Heart right ventricle (tissue), 16 donors: ENCODE measurements at regions not wholly inside any gene's neighbourhood (a gene's known extent, or its start where the extent isn't known, plus 50 kb on each side); places are given as distances from the start of the nearest gene placed in this dataset.

Experiments used
- ATAC-seq, 8 donors: fragments of 200-7000 bp; cut with Tn5 transposase; one replicate each; pipeline ENCODE4 v1.9.1; 2020; ENCODE audit warnings: mild to moderate bottlenecking in 8 of 8, moderate library complexity in 8 of 8, moderate number of reproducible peaks in 1 of 8
- DNase-seq, 2 donors: peaks; one replicate each; pipeline ENCODE4 v3.0.0-alpha.2; 2020
- H3K27ac ChIP-seq, 10 donors: fragments of 200-600 bp; sonication (generic) in 2 of 10; one replicate each; pipeline versions ENCODE4 v1.5.0 to v1.8.0; 2020 to 2022; ENCODE audit warnings: mild to moderate bottlenecking in 3 of 10
- H3K27me3 ChIP-seq, 7 donors: fragments of 200-600 bp; one replicate each; pipeline ENCODE4 v1.8.0; 2021 to 2022; ENCODE audit warnings: mild to moderate bottlenecking in 2 of 7
- H3K36me3 ChIP-seq, 9 donors: fragments of 200-600 bp; sonication (generic) in 1 of 9; one replicate each; pipeline versions ENCODE4 v1.5.0 to v1.8.0; 2020 to 2022; ENCODE audit warnings: mild to moderate bottlenecking in 2 of 9
- H3K4me1 ChIP-seq, 9 donors: fragments of 200-600 bp; sonication (generic) in 1 of 9; one replicate each; pipeline versions ENCODE4 v1.5.0 to v1.8.0; 2020 to 2022; ENCODE audit warnings: mild to moderate bottlenecking in 4 of 9
- H3K4me3 ChIP-seq, 10 donors: fragments of 200-600 bp; sonication (generic) in 2 of 10; one replicate each; pipeline versions ENCODE4 v1.5.0 to v1.8.0; 2020 to 2022; ENCODE audit warnings: mild to moderate bottlenecking in 7 of 10, moderate library complexity in 2 of 10
- H3K9me3 ChIP-seq, 11 donors: fragments of 200-600 bp in 10 of 11; sonication (generic) in 2 of 11; one replicate each; pipeline versions ENCODE4 v1.5.0 to v1.8.0; 2013 to 2022; ENCODE audit warnings: mild to moderate bottlenecking in 2 of 11, control low read depth in 1 of 11, moderate library complexity in 1 of 11
- WGBS, 2 donors: extraction: QIAGEN DNeasy Blood & Tissue Kit; methylation state at CpG; one replicate each; pipeline ENCODE4 v1.1.7; 2013; ENCODE audit warnings: inconsistent platforms in 1 of 2; 5-methylcytosine and 5-hydroxymethylcytosine counted together
- intact Hi-C, 10 donors: fragments of 100-400 bp; cut with DNase I; formaldehyde crosslinking; loops; one replicate each; pipeline versions ENCODE4 v1.11.1 to v1.14.2; 2022
- TF ChIP-seq, protein P1 (sequence below), 9 donors: fragments of 200-600 bp; sonication (generic) in 2 of 9; IDR thresholded peaks; one replicate each; pipeline versions ENCODE4 v1.5.0 to v1.8.0; 2021 to 2022; ENCODE audit warnings: antibody characterized with exemption in 9 of 9, mild to moderate bottlenecking in 5 of 9, moderate library complexity in 1 of 9
- donor health status: Arrhythmogenic right ventricular cardiomyopathy.
- donor health status: ischemic (EF 13 %, LVEDD 7.1; RV severe dilation, severe dysfunction).
- donor health status: healthy with polysubstance abuse.
- donor health status: DM: no; HTN: yes; CAD: no.
- donor health status: DM: no; HTN: no; CAD: no.
- donor health status: ischemic (EF 25% LVEDD 6.9; RV normal size, moderate dysfunction).
- donor health status: ischemic (EF 25% LVEDD 5.7; RV mildly dilated, moderate dysfunction).
- donor health status: healthy.
- donor health status: DM: yes; HTN: yes; CAD: no.
- donor health status: Ischemic cardiomyopathy.
- donor health status: ischemic (EF 35%, LVEDD 5.7; RV mildly dilated, moderate dysfunction).
- donor health status: nonischemic (EF 11% LVEDD 7.7; RV severe dilation, severe dysfunction).
- donor health status: DM: yes; HTN: yes; CAD: no.
- donor health status: PGD.
- donor health status: ischemic (EF 29% LVEDD 5.4; RV normal size, mild dysfunction).
- donor health status: nonischemic (EF 23%, LVEDD 6.1; RV moderate dilation, normal function).

DNA sequence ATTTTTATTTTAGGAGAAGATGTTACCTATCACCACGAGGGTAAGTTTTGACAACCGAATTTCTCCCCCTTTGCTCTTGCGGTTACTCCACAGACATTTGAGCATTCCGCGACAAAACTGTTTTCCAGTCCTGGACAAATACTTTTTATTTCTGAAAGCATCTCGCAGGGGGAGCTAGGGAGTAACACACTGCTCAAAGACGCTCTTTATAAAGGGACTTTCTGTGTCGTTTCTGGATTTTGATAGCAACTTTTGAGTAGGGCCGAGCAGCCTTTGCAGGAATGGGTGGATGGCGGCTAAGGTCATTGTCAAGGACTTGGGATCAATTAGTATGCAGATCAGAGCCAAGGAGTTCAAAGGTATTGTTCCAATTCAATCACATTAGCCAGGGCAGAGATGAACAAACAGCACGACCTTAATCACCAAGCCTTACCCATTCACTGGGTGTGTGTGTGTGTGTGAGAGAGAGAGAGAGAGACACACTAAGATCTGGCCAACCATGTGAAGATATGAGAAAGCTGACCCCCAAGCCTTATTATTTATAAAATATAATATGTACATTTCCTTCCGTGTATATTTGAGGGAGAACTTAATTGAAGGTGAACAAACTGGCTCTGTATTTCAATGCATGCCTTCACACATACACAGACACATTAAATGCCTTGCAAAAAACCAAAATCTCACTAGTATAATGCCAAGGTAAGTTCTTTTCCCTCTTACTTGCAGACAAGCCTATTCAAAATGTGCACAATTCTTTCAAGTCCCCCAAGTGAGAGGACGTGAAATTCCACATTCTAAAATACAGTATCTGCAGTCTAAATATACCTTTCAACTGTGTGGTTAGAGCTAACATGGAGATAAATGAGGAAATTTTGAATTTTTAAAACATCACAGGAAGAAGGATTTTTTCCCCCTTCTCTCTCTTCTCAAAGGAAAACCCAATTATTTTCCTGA is 613.8 kb downstream of the VRK1 start:
- no peak overlapping the region for H3K4me3 ChIP-seq
- intact Hi-C loops = no loop called here
- H3K36me3 ChIP-seq = no peaks in the 10 kb centered on the region
- TF ChIP-seq, protein P1, sequence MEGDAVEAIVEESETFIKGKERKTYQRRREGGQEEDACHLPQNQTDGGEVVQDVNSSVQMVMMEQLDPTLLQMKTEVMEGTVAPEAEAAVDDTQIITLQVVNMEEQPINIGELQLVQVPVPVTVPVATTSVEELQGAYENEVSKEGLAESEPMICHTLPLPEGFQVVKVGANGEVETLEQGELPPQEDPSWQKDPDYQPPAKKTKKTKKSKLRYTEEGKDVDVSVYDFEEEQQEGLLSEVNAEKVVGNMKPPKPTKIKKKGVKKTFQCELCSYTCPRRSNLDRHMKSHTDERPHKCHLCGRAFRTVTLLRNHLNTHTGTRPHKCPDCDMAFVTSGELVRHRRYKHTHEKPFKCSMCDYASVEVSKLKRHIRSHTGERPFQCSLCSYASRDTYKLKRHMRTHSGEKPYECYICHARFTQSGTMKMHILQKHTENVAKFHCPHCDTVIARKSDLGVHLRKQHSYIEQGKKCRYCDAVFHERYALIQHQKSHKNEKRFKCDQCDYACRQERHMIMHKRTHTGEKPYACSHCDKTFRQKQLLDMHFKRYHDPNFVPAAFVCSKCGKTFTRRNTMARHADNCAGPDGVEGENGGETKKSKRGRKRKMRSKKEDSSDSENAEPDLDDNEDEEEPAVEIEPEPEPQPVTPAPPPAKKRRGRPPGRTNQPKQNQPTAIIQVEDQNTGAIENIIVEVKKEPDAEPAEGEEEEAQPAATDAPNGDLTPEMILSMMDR (IDR thresholded peaks at IDR 0.05) = no peak
- peaks cover 0 to 18% (median 4%) of the 10 kb centered on the region in 9 donors for H3K4me1 ChIP-seq
- ATAC-seq = no peak
- no peaks in the 10 kb centered on the region for H3K9me3 ChIP-seq
- no peak overlapping the region for H3K27ac ChIP-seq
- no peak for DNase-seq
- peaks cover 7 to 98% (median 75%) of the 10 kb centered on the region in 7 donors for H3K27me3 ChIP-seq
- WGBS, 2 donors = 20 to 24% methylated on average over 13 of the region's 13 CpGs

DNA sequence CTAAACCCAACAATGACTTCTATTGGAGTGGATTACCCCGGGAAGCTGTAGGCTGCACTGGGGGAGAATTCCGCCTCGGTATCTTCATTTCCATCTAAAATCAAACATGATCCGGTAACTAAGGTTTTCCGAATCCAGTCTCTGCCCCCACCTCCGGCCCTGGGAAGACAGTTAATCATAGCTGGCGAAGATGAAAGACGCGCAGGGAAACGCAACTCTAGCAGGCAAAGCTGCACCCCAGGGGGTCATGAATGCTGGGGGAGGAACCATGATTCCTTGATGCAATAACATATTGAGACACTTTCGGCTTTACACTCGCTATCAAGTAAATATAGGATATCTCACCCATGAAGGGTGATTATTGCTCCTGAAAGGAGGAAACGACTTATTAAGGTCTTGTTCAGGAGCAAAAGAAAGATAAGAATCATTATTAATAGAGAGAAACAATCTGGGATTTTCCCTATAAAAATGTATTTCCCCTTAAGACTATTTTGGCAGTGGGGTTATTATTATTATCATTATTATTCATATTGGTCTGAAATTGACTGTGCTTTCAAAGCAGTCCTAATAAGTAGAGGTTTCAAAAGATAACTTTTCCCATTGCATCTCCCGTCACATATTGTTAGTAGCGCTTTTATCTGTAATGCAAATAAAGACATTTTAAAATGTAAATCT is 614.9 kb downstream of the VRK1 start:
- no peaks in the 10 kb centered on the region for H3K36me3 ChIP-seq
- H3K9me3 ChIP-seq = no peaks in the 10 kb centered on the region
- ATAC-seq (no peak), DNase-seq (no peak)
- 3 to 5% methylated on average over 15 of the region's 15 CpGs for whole genome bisulfite sequencing, 2 donors
- H3K27ac ChIP-seq = no peak overlapping the region
- peaks cover 0 to 18% (median 4%) of the 10 kb centered on the region in 9 donors for H3K4me1 ChIP-seq
- no peak overlapping the region for H3K4me3 ChIP-seq
- H3K27me3 ChIP-seq = peaks cover 7 to 98% (median 84%) of the 10 kb centered on the region in 7 donors
- intact Hi-C loops = no loop called here
- TF ChIP-seq, protein P1 (IDR thresholded peaks at IDR 0.05) = no peak

DNA sequence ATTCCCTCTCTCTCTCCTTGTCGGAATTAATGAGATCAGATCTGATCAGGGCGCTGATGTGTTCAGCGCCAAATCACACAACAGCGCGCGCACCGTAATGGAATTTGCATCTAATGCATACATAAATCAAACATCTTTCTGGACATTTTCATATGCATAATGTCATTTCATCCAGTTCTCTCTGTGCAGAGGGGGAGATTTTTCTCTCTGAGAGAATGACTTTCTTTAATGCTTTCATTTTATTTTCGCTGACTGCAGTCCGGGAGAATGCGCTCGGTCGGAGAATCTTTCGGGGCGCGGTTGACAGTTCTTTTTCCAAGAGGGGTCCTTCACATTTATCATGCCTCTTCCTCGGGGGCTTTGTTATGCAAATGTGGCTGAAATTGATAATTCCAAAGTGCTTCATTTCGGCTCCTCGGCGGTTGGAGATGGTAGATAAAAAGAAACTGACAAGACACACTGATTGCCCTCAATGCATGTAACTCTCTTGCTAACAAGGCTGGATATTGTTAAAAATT is 615.9 kb downstream of the VRK1 start:
- no peak for DNase-seq
- peak overlapping the region in 7 of 10 donors; percentile 5 to 37 (median 33) for H3K4me3 ChIP-seq
- H3K27me3 ChIP-seq = peaks cover 7 to 99% (median 83%) of the 10 kb centered on the region in 7 donors
- H3K4me1 ChIP-seq = peaks cover 0 to 18% (median 4%) of the 10 kb centered on the region in 9 donors
- TF ChIP-seq, protein P1 (IDR thresholded peaks at IDR 0.05) = no peak
- ATAC-seq = no peak
- no peaks in the 10 kb centered on the region for H3K9me3 ChIP-seq
- H3K36me3 ChIP-seq = no peaks in the 10 kb centered on the region
- 1 to 5% methylated on average over 19 of the region's 19 CpGs for WGBS, 2 donors
- no peak overlapping the region for H3K27ac ChIP-seq
- intact Hi-C loops = no loop called here

DNA sequence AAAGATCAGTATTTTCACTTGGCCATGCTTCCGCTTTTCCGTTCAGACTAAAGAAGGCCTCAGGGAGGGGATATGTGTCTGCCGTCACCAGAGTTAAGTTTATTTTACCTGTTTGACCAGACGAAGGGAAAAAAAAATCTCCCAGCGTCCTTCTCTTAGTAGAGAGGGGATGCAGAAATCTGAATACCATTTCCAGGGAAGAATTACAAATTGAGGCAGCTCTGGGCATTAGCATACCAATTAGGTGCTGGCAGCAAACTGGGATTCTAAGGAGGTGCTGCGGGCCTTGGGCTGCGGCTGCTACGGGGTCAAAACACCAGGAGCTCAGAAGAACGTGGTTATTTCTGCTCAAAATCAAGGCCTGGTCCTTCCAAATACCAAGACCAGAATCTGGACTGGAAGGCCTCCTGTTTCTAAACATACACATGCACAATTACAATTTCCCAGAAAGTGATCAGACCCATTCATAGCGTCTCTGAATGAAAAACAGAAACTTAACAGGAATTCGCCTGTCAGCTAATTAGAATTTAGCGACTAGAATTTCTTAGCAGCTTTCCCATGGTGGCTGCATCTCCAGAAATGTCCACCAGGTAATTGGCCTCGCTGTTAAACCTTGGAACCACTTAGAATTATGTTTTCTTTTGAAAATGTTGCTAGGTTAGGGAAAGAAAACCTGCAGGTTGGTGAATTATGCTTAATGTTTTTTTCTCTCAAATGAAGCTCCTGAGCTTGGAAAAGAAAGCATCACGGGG is 617.0 kb downstream of the VRK1 start:
- intact Hi-C loops = no loop called here
- Histone ChIP-seq H3K36me3 (no peaks in the 10 kb centered on the region), H3K4me3 (no peak overlapping the region), H3K9me3 (no peaks in the 10 kb centered on the region), H3K4me1 (peaks cover 0 to 18% (median 4%) of the 10 kb centered on the region in 9 donors), H3K27me3 (peaks cover 7 to 95% (median 76%) of the 10 kb centered on the region in 7 donors), H3K27ac (no peak overlapping the region)
- TF ChIP-seq, protein P1 (IDR thresholded peaks at IDR 0.05) = no peak
- WGBS, 2 donors = 24 to 28% methylated on average over 14 of the region's 14 CpGs
- ATAC-seq (no peak), DNase-seq (no peak)
